GM19455 (cell line): ENCODE measurements at regions not wholly inside any gene's neighbourhood (a gene's known extent, or its start where the extent isn't known, plus 50 kb on each side); places are given as distances from the start of the nearest gene placed in this dataset.
"Not testable (repeated sequence)": the region's sequence is repeated elsewhere in the genome, so short reads cannot be mapped to it uniquely, and the experiment has no call there.

Source experiments
- ATAC-seq: cut with Tn5 transposase; IDR thresholded peaks from one replicate; pipeline ENCODE4 v1.9.1; 2021; ENCODE audit not compliant: unreplicated experiment

DNA sequence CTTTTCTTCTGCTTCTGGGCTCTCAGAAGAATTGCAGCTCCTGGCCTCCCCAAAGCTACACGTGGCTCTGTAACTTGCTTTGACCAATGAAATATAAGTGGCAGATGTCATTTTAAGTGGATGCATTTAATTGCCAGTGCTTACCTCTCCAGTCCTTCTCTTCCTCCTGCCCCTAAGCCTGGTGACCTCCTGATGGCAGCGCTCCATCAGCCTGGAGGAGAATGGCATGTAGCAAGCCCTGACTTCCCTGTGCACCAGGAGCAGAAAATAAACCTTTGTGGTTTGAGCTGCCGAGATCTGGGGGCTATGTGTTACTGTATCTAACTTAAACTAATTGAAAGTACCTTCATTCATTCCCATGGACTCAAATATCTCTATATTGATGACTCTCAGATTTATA lies 304.7 kb upstream of the CHRNA7 start:
- not testable (repeated sequence) for ATAC-seq

DNA sequence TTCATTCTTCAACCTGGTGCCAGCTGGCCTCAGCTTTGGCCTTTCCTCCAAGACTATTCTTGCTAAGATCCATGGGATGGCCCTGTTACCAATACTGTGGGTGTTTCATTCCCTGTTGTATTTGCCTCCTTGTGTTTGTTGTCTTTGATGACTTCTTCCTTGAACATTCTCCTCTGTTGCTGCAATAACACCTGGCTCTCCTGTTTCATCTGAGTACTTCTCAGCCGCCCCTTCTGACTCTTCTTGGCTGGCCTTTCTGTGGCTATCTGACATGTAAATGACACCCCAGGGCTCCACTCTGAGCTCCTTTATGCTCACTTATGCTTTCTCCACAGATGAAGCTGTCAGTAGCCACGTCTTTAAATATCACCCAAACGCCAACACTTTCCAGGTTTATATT lies 302.7 kb upstream of the CHRNA7 start:
- no peak for ATAC-seq

DNA sequence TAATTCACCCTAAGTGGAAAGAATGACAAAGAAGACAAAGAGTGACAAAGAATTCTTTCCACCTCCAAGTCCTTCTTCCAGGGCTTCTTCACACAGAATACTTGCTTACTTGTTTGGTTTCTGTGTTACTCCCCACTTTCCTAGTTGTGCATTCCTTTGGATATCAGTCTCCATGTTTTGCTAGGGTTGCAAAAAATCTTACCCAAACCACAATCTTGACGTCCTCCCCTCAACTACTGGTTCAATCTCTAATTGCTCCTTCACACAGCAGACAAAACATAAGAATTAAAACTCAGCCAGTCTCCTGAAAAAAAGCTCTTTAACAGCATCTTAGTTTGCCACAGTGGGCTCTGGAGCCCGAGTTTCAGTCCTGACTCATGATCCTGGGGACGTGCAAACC lies 297.6 kb upstream of the CHRNA7 start:
- no peak for ATAC-seq

DNA sequence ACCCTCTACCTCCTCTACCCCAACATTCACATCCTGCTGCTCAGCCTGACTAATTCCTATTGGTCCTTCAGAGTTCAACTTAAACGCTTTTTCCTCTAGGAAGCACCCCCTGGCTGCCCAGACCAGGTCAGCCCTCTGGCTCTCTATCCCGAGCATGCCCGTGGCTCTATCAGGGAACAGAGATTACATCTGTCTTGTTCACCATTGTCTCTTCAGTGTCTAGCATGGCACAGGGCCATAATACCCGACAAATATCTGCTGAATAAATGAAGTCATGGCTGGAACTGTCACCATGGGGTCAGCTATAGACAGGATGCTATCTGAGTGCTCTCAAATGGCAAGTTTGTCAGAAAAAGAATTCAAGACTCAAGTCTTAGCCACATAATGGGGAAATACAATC lies 296.9 kb upstream of the CHRNA7 start:
- ATAC-seq, result no peak

DNA sequence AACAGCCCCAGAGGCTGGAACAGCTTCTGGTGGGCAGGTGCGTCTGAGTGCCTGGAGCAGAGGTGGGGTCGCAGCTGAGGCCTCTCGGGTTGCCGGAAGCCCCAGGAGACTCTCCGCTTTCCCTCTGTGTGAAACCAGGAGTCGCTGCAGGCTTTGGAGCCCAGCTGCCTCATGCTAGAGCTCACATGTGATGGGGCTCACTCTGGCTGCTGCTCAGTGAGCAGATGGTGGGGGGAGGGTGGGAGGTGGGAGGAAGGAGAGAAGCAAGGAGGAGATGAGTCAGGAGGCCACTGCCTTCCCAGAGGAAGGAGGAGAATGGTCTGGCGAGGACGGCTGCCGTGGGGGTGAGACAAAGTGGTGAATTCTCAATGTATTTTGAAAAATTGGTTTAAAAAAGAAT lies 290.1 kb upstream of the CHRNA7 start:
- no peak for ATAC-seq

DNA sequence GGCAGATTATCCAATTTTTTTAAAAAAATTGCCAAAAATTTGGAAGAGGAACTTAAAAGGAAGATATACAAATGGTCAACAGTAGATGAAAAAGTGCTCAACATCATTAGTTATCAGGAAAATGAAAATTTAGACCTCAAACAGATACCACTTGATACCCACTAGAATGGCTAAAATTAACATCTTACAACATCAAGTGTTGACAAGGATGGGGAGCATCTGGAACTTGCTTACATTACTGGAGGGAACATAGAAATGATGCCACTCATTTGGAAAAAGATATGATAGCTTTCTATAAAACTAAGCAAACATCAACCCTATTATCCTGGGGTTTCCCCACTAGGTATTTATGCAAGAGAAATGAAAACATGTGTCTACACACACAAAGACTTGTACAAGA lies 284.5 kb upstream of the CHRNA7 start:
- no peak for ATAC-seq

DNA sequence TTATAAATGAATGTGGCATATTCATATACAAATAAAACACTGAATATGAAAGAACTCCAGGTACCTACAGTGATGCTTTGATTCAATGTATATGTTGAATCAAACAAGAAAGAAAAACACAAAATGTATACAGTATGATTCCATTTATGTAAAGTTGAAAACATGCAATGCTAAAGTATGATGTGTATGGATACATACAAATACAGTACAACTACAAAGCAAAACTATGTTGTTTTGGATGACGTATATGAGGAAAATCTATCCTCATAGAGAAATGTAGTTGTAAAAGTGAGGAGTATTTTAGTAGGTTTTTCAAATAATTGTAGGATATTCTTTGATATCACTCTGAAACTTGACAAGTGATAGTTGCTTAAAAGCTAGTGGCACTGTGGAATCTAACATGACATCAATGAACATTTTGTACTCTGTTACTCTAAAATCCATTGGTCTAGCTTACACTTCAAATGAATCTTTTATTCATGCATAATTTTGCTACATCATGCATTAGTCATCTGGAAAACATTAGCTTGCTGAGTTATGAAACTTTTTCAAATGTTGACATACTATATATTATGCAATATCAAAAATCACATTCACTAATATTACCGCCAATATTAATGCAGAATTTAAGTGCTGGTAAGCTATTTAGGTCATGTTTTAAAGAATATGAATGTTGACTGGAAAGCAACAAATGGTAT lies 278.1 kb upstream of the CHRNA7 start:
- ATAC-seq, result no peak

DNA sequence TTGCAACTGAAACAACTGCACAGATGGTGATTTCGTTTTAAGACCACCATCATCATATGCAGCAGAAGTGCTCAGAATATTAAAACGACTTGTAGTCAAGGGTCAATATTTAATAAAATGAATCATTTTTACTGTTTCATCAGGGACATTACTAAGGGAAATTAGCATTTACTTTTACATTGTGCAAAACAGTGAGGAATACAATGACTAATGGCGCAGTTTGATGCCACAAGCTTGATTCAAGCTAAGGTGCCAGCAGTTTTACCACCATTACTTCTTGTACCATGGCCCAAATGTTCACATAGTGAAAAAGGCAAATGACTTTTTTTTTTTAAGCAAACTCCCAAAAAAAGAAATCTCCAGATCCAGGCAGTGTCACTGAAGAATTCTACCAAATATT lies 277.4 kb upstream of the CHRNA7 start:
- ATAC-seq, result no peak

DNA sequence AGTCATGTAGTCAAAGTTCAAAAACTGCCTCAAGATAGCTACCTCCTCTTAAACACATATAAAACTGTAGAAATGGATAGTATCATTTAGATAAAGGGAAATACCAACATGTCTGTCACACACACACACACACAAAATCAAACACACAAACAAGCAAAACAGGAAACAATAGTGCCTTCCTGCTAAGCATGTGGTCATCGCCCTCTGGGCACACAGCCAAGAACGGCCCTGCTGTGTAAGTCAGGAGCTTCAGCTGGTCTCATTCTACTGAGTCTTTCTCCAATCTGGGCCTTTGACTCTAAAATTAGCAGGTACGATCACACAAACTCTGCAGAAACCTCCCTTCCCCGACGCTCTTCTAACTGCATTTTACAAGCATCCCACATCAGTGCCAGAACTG lies 272.2 kb upstream of the CHRNA7 start:
- no peak for ATAC-seq

DNA sequence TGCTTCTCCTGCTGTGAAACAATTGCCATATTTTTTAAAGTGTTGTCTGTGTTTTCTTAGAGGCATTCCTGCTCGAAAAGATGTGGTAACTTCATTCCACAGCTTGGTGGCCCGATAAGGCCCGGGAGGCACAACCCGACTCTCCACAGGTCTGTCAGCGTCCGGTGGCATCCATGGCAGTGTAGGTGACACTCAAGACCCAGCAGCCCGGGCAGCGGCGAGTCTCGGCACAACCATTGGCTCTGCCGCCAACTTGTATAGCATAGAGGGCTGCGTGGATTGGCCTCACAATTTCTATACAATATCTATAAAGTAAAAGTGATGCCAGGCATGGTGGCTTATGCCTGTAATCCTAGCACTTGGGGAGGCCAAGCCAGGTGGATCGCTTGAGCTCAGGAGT lies 262.3 kb upstream of the CHRNA7 start:
- ATAC-seq, result no peak

DNA sequence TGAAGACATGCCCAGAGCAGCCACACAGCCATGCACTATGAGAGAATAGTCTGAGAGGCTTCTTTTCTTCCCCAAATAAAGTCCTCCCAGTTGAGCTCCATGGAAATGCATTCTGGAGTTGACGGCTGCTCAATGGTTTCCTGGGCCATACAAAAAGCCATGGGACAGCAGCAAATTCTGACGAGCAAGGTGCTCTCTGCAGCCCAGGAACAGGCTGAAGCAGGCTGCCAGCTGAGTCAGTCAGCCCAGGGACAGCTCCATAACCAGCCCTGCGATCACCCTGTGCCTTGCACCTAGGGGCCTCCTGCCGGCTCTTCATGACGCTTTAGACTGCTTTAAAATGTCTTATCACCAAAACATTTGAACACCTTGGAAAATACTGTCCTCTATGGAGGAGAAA lies 256.3 kb upstream of the CHRNA7 start:
- ATAC-seq, result no peak

DNA sequence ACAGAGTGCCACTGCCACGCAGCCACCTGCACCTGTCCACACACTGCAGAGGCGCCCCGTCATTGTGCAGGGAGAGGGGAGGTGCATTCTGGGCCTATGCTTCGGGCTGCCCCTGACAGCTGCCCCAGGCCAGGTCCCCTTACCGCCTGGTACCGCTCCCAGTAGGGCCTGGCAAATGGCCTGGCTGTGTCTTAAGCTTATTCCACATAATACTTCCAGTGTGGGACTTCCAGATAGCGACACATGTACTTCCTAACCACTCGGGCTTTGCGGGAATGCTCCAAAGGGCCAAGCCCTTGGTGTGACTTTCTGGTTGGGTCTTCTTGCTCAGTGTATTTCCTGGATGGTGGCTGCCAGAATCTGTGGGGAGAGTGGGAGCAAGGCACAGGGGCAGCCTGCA lies 254.3 kb upstream of the CHRNA7 start:
- ATAC-seq, result no peak

DNA sequence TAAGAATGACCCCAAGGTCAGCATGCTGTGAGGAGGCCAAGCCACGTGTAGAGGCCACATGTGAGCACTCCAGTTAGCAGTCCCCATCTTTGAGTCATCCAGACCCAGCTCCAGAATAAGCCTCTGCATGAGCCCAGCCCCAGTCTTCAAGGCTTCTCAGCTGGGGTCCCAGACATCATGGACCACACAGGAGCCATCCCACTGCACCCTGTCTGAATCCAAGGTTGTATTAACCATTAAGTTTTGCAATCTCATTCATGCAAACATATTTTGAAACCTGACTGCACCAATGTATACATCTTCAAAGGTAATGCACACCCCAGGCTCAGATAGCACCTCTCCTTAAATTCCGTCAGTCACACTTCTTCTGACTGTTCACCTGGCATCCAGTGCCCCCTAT lies 249.1 kb upstream of the CHRNA7 start:
- no peak for ATAC-seq

DNA sequence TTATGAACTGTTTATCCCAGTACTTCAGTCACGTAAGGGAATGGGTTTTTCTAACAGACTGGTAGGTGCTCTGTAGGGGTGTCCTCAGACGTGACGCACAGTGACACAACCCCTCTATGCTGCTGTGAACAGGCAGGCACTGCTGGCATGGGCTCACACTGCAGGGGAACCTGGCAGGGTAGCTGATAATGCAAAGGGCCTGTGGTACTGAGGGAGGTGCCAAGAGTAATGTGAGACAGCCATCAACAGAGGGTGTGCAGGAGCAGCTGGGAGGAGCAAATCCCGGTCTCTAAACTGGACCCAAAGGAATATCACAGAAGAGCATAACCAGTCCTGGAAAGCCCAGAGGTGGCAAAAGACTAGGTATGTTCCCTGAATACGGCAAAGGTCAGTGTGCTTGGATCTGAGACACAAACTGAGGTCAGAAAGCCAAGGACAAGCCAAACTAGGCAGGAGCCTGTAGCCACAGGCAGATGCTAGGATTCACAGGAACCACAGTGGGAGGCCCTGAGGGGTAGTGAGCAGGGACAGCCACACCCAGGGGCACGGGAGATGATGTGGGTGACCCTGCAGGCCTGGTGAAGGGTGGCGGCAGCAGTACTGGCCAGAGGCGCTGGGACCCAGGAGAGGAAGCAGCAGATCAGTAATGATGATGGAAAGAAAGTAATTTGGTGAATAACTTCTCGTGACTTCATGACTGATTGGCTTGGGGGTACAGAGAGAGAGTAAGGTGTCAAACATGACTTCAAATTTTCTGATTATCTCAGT lies 248.1 kb upstream of the CHRNA7 start:
- no peak for ATAC-seq

DNA sequence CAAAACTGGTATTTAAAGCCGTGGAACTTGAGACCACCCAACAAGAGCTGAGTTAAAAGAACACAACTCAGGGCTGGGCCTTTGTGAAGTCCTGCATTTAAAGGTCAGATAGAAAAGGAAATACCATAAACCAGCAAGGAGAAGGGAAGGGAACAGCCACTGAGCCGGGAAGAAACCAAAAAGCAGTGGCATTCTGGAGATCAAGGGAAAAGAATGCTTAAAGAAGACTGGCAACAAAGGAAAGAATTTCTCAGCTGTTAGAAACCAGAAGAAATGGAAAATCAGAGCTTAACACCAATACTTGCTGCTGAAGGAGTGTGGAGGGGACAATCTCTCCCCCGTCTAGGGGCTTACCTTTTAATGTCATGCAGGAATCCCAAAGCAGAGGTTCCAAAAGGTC lies 247.4 kb upstream of the CHRNA7 start:
- no peak for ATAC-seq

DNA sequence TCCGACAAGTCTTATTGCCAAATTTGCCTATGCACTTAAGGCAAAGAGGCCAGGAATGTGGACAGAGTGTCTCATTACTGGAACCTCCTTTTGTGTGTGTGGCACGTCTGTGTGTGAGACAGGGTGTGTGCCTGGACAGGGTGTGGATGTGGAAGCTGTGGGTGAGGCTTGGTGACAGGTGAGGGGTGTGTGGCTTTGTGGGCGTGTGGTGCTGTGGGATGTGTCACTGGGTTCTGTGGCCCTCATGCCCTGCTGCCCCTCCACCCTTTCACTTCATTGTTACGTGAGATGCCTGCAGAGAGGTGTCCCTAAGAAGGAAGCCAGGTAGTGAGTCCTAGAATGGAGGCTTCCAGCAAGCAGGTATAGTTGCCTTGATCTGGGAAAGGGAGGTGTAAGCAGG lies 244.0 kb upstream of the CHRNA7 start:
- ATAC-seq, result no peak

DNA sequence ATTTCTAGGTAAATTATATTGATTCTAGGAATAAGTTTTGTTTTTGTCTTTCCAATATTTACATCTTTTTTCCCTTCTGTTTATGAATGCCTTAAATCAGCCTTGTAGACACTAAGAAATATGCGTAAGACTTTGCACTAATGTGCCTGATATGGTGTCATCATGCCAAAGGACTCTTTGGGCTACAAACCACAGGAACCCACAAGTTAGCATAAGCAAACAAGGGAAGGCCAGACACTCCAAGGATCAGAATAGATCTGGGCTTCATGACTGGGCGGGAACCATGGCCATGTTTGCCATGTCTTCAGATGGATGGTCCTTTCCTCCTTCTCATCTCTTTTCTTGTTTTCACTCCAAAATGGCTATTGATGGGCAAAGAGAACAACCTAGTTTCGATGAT lies 242.2 kb upstream of the CHRNA7 start:
- ATAC-seq, result no peak

DNA sequence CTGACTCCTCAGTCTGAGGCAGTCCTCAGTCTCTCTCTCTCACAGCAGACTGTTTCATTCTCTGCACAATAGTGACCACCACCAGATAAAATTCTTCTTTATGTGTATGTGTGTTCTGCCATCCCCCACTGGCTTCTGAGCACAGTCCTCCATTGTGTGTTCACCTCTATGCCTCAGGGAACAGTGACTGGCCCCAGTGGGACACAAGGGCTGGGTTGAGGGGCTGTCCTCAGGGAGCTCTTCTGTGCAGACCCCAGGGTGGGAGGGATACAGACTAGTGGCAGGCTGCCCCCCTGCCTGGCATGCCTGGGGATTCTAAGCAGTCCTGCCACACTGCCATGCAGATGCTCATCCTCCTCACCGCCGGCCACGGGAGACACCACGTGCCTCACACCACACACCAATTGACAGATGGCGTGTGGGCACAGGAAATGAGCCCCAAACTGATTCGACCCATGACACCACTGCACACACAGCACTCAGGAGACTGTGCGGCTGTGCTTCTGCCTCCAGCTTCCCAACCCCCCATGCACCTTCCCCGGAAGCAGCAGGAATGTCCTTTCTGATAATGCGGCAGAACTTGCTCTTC lies 237.6 kb upstream of the CHRNA7 start:
- no peak for ATAC-seq

DNA sequence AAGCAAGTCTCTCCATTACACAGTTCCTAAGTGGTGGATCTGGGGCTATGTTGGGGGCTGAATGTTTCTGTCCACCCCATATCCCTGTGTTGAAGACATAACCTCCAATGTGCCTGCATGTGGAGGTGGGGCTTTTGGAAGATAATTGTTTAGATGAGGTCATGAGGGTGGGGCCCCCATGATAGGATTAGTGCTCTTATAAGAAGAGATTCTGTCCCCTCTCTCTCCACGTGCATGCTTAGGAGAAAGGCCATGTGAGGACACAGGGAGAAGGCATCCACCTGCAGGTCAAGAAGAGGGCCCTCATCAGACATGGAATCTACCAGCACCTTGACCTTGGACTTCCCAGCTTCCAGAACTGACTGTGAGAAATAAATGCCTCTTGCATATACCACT lies 231.0 kb upstream of the CHRNA7 start:
- ATAC-seq, result no peak

DNA sequence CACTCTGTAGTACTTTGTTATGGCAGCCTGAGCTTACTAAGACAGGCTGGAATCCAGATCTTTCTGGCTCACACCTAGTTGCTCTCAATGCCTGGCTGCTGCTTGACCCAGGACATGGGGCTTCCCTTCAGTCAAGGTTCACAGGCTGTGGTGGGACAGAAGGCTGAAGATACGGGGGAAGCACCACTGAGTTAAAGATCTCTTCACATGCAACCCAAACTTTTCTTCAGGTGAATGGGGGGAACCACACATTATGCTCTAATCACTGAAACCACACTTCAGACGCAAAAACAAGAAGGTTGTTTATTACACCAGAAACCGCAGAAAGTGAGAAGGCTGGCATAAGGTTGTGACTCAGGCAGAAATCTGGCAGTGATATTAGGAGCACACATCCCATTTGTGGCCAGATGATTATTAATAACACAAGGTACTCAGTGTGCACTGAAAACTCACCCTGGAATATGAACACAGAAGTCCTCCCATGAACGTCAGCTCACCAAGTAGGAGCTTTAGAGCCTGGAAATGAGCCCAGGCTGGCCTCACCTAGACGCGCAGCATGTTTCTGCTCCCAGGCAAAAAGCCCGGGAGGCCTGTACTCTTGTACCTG lies 230.5 kb upstream of the CHRNA7 start:
- no peak for ATAC-seq

DNA sequence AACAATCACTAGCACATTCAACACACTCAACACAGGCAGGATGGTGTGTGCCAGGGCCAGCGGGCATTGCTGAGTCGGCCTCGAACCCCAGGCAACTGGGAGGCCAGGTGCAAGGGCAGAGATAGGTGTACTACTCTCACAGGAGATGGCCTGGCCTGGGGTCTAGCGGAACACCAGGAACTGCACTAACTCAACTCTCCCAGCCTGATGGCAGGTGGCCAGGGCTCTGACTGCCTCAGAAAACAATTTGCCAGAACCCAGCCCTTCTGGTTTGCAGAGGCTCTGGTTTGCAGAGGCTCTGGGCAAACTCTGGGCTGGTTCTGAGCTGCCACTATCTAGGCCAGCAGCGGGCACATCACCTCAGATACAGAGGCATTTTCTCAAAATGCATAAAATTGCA lies 229.2 kb upstream of the CHRNA7 start:
- no peak for ATAC-seq

DNA sequence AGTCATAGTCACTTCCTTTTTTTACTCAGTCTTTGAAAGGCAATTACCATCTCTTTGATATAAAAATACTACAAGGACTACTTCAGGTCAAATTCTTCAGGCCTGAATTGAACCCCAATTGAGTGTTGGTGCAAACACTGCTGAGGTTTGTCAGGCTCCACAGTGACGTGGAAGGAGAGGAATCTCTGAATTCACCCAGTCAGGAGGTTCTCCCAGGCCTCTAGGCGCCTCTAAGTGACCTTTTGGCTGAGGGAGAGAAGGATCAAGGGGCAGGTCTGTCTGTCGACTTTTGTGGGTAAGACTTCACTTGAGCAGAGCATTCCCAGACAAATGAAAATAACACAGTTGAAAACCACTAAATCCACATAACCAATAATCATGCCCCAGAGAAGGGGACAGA lies 227.6 kb upstream of the CHRNA7 start:
- no peak for ATAC-seq
